Lower lobe of right lung (tissue), 2 donors: ENCODE measurements at regions not wholly inside any gene's neighbourhood (a gene's known extent, or its start where the extent isn't known, plus 50 kb on each side); places are given as distances from the start of the nearest gene placed in this dataset.

Source experiments
- ATAC-seq, 2 donors: fragments of 200-7000 bp; cut with Tn5 transposase; one replicate each; pipeline ENCODE4 v1.9.1; 2020 to 2022; ENCODE audit warnings: mild to moderate bottlenecking in 2 of 2, moderate library complexity in 2 of 2
- DNase-seq: peaks from one replicate; pipeline ENCODE4 v3.0.0-alpha.2; 2020
- H3K27ac ChIP-seq: fragments of 200-600 bp; one replicate; pipeline ENCODE4 v1.8.0; 2022
- H3K27me3 ChIP-seq: fragments of 200-600 bp; one replicate; pipeline ENCODE4 v1.8.0; 2022; ENCODE audit warnings: low read depth
- H3K36me3 ChIP-seq: fragments of 200-600 bp; one replicate; pipeline ENCODE4 v1.8.0; 2022; ENCODE audit warnings: mild to moderate bottlenecking
- H3K4me1 ChIP-seq: fragments of 200-600 bp; one replicate; pipeline ENCODE4 v1.8.0; 2022
- H3K4me3 ChIP-seq: fragments of 200-600 bp; one replicate; pipeline ENCODE4 v1.8.0; 2022; ENCODE audit warnings: mild to moderate bottlenecking
- H3K9me3 ChIP-seq: fragments of 200-600 bp; one replicate; pipeline ENCODE4 v1.8.0; 2022
- CTCF ChIP-seq: fragments of 200-600 bp; IDR thresholded peaks from one replicate; pipeline ENCODE4 v1.8.0; 2022; ENCODE audit warnings: antibody characterized with exemption, mild to moderate bottlenecking
- intact Hi-C: fragments of 100-400 bp; cut with DNase I; formaldehyde crosslinking; loops from one replicate; pipeline ENCODE4 v1.11.0; 2022
- donor health status: DM: no; HTN: yes; CAD: no; lungs with severe emphysema.

GRCh38 chr9:88738709-88739108 lies 203.7 kb downstream of the NXNL2 start:
- Histone ChIP-seq H3K4me3 (no peak overlapping the region), H3K36me3 (no peaks in the 10 kb centered on the region), H3K27me3 (no peaks in the 10 kb centered on the region), H3K9me3 (no peaks in the 10 kb centered on the region), H3K4me1 (peaks cover 7% of the 10 kb centered on the region), H3K27ac (no peak overlapping the region)
- intact Hi-C loops, result no loop called here
- ATAC-seq, result no peak
- no peak for TF ChIP-seq CTCF
- no peak for DNase-seq

- no peaks in the 10 kb centered on the region for H3K36me3 ChIP-seq
- ATAC-seq (no peak), DNase-seq (no peak)
- no peaks in the 10 kb centered on the region for H3K27me3 ChIP-seq
- no peaks in the 10 kb centered on the region for H3K9me3 ChIP-seq
- H3K27ac ChIP-seq, result no peak overlapping the region
- no peak overlapping the region for H3K4me3 ChIP-seq
- no peak for TF ChIP-seq CTCF
- H3K4me1 ChIP-seq, result peaks cover 7% of the 10 kb centered on the region
- intact Hi-C loops, result no loop called here
Observed at GRCh38 chr9:88739373-88739772, 204.4 kb downstream of the NXNL2 start.

- no peak overlapping the region for H3K27ac ChIP-seq
- no peak for DNase-seq
- ATAC-seq, result no peak
- intact Hi-C loops, result no loop called here
- no peaks in the 10 kb centered on the region for H3K27me3 ChIP-seq
- H3K4me1 ChIP-seq, result peaks cover 12% of the 10 kb centered on the region
- H3K36me3 ChIP-seq, result no peaks in the 10 kb centered on the region
- no peak overlapping the region for H3K4me3 ChIP-seq
- TF ChIP-seq CTCF, result no peak
- H3K9me3 ChIP-seq, result no peaks in the 10 kb centered on the region
Observed at GRCh38 chr9:88740844-88741243, 205.9 kb downstream of the NXNL2 start.

- intact Hi-C loops, result no loop called here
- Histone ChIP-seq H3K9me3 (no peaks in the 10 kb centered on the region), H3K36me3 (no peaks in the 10 kb centered on the region), H3K4me1 (peaks cover 12% of the 10 kb centered on the region), H3K4me3 (no peak overlapping the region), H3K27ac (no peak overlapping the region), H3K27me3 (no peaks in the 10 kb centered on the region)
- DNase-seq (no peak), ATAC-seq (no peak)
- TF ChIP-seq CTCF, result no peak
Observed at GRCh38 chr9:88741335-88741734, 206.4 kb downstream of the NXNL2 start.

- no peaks in the 10 kb centered on the region for H3K9me3 ChIP-seq
- no peak for TF ChIP-seq CTCF
- ATAC-seq (peak in 1 of 2 donors; percentile 39), DNase-seq (no peak)
- no peak overlapping the region for H3K4me3 ChIP-seq
- intact Hi-C loops, result no loop called here
- H3K36me3 ChIP-seq, result no peaks in the 10 kb centered on the region
- no peaks in the 10 kb centered on the region for H3K27me3 ChIP-seq
- peaks cover 20% of the 10 kb centered on the region for H3K4me1 ChIP-seq
- H3K27ac ChIP-seq, result no peak overlapping the region
Observed at GRCh38 chr9:88742483-88742882, 207.5 kb downstream of the NXNL2 start.

GRCh38 chr9:88742905-88743304 lies 207.9 kb downstream of the NXNL2 start:
- no peaks in the 10 kb centered on the region for H3K9me3 ChIP-seq
- DNase-seq (no peak), ATAC-seq (no peak)
- no peaks in the 10 kb centered on the region for H3K36me3 ChIP-seq
- no peak for TF ChIP-seq CTCF
- peaks cover 22% of the 10 kb centered on the region for H3K4me1 ChIP-seq
- no peak overlapping the region for H3K4me3 ChIP-seq
- no peaks in the 10 kb centered on the region for H3K27me3 ChIP-seq
- intact Hi-C loops, result no loop called here
- no peak overlapping the region for H3K27ac ChIP-seq
